CD4-positive, alpha-beta T cell treated with Interleukin-17A for 4 hours (primary cell): ENCODE measurements at regions not wholly inside any gene's neighbourhood (a gene's known extent, or its start where the extent isn't known, plus 50 kb on each side); places are given as distances from the start of the nearest gene placed in this dataset.
"Not testable (repeated sequence)": the region's sequence is repeated elsewhere in the genome, so short reads cannot be mapped to it uniquely, and the experiment has no call there.

ENCODE experiments used
- DNase-seq: peaks from one replicate; pipeline ENCODE4 v3.0.0-alpha.2; 2020; ENCODE audit warnings: mixed read lengths

- no peak for DNase-seq
These were observed 2245.0 kb upstream of the RAG2 start for GRCh38 chr11:38842991-38843390.

- DNase-seq, result no peak
These were observed 2241.0 kb upstream of the RAG2 start for GRCh38 chr11:38839071-38839470.

GRCh38 chr11:38835966-38836365 is 2237.9 kb upstream of the RAG2 start:
- no peak for DNase-seq

- no peak for DNase-seq
These were observed 2226.5 kb upstream of the RAG2 start for GRCh38 chr11:38824573-38824972.

GRCh38 chr11:38821786-38822185 is 2223.8 kb upstream of the RAG2 start:
- DNase-seq, result not testable (repeated sequence)

- DNase-seq, result no peak
These were observed 2221.9 kb upstream of the RAG2 start for GRCh38 chr11:38819981-38820380.

- no peak for DNase-seq
These were observed 2220.7 kb upstream of the RAG2 start for GRCh38 chr11:38818720-38819119.

- DNase-seq, result no peak
These were observed 2216.6 kb upstream of the RAG2 start for GRCh38 chr11:38814670-38815069.

- DNase-seq, result no peak
These were observed 2211.5 kb upstream of the RAG2 start for GRCh38 chr11:38809521-38809920.

- DNase-seq, result no peak
These were observed 2198.2 kb upstream of the RAG2 start for GRCh38 chr11:38796281-38796680.

GRCh38 chr11:38795027-38795426 is 2197.0 kb upstream of the RAG2 start:
- DNase-seq, result no peak

GRCh38 chr11:38791346-38791961 is 2193.4 kb upstream of the RAG2 start:
- DNase-seq, result no peak

- no peak for DNase-seq
These were observed 2190.5 kb upstream of the RAG2 start for GRCh38 chr11:38788561-38788960.

GRCh38 chr11:38784164-38784563 is 2186.1 kb upstream of the RAG2 start:
- DNase-seq, result no peak

GRCh38 chr11:38766796-38767195 is 2168.8 kb upstream of the RAG2 start:
- DNase-seq, result no peak

- DNase-seq, result no peak
These were observed 2161.4 kb upstream of the RAG2 start for GRCh38 chr11:38759394-38759793.

GRCh38 chr11:38756537-38756936 is 2158.5 kb upstream of the RAG2 start:
- DNase-seq, result no peak

- no peak for DNase-seq
These were observed 2153.4 kb upstream of the RAG2 start for GRCh38 chr11:38751421-38751820.

GRCh38 chr11:38746516-38746915 is 2148.5 kb upstream of the RAG2 start:
- DNase-seq, result not testable (repeated sequence)

GRCh38 chr11:38723361-38723760 is 2125.3 kb upstream of the RAG2 start:
- DNase-seq, result no peak

GRCh38 chr11:38721586-38722315 is 2123.7 kb upstream of the RAG2 start:
- no peak for DNase-seq

GRCh38 chr11:38718659-38719058 is 2120.6 kb upstream of the RAG2 start:
- DNase-seq, result no peak

GRCh38 chr11:38718049-38718448 is 2120.0 kb upstream of the RAG2 start:
- no peak for DNase-seq

GRCh38 chr11:38711110-38711509 is 2113.1 kb upstream of the RAG2 start:
- DNase-seq, result no peak

- no peak for DNase-seq
These were observed 2112.2 kb upstream of the RAG2 start for GRCh38 chr11:38710262-38710661.
